Neuron (in vitro differentiated cells): ENCODE measurements at regions not wholly inside any gene's neighbourhood (a gene's known extent, or its start where the extent isn't known, plus 50 kb on each side); places are given as distances from the start of the nearest gene placed in this dataset.
"Not testable (repeated sequence)": the region's sequence is repeated elsewhere in the genome, so short reads cannot be mapped to it uniquely, and the experiment has no call there.

Source experiments
- H2AFZ ChIP-seq: one replicate; pipeline ENCODE4 v1.6.1; 2013; ENCODE audit warnings: low read depth, mild to moderate bottlenecking, inconsistent platforms, low read length, moderate library complexity
- H3K27me3 ChIP-seq: one replicate; pipeline ENCODE4 v1.6.1; 2013; ENCODE audit warnings: low read length; ENCODE audit not compliant: insufficient read depth
- H3K36me3 ChIP-seq: one replicate; pipeline ENCODE4 v1.6.1; 2013; ENCODE audit warnings: low read length; ENCODE audit not compliant: insufficient read depth
- H3K4me1 ChIP-seq: one replicate; pipeline ENCODE4 v1.6.1; 2013; ENCODE audit warnings: low read length; ENCODE audit not compliant: insufficient read depth
- H3K4me3 ChIP-seq: 2 replicates; pipeline ENCODE4 v1.5.1; 2013; ENCODE audit warnings: mild to moderate bottlenecking, low read length, moderate library complexity
- H3K9me3 ChIP-seq: one replicate; pipeline ENCODE4 v1.6.1; 2013; ENCODE audit warnings: low read length

DNA sequence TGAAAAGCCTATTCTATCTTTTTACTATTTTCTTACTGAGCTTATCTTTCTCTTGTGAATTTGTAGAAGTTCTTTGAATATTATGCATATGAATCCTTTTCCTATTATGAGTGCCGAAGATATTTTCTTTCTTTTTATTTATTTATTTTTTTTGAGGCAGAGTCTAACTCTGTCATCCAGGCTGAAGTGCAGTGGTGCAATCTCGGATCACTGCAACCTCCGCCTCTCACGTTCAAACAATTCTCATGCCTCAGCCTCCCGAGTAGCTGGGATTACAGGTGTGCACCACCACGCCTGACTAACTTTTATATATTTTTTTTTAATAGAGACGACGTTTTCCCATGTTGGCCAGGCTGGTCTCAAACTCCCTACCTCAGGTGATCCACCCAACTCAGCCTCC, 109.8 kb downstream of the RHOU start:
- Histone ChIP-seq H3K27me3 (no peaks in the 10 kb centered on the region), H3K9me3 (peaks cover 2% of the 10 kb centered on the region), H2AFZ (no peak overlapping the region), H3K4me3 (no peak overlapping the region), H3K4me1 (peaks cover 23% of the 10 kb centered on the region), H3K36me3 (no peaks in the 10 kb centered on the region)

DNA sequence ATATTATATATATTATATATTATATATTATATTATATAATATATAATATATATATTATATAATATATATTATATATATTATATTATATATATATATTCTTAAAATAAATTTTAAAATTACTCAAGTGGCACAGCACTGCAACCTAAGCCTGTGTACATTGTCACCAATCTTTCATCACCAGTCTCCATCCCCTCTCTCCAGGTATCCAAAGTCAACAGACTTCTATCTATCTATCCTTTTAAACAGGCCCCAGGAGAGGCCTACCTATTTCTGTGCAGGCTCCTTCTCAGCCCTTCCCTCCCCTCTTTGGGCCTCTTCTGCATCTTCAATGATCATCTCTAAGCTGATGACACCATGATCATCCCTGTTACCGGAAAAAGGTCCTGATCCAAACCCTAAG, 111.7 kb downstream of the RHOU start:
- Histone ChIP-seq H3K4me1 (peaks cover 23% of the 10 kb centered on the region), H3K36me3 (no peaks in the 10 kb centered on the region)

DNA sequence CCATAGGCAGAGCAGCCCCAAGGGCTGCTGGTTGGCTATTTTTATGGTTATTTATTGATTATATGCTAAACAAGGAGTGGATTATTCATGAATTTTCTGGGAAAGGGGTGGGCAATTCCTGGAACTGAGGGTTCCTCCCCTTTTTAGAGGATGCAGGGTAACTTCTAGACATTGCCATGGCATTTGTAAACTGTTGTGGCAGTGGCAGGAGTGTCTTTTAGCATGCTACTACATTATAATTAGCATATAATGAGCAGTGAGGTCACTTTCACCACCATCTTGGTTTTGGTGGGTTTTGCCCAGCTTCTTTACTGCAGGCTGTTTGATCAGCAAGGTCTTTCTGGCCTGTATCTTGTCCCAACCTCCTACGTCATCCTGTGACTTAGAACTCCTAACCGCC, 112.2 kb downstream of the RHOU start:
- H3K4me1 ChIP-seq = peaks cover 20% of the 10 kb centered on the region
- H2AFZ ChIP-seq, H3K36me3 ChIP-seq, H3K27me3 ChIP-seq, H3K4me3 ChIP-seq, H3K9me3 ChIP-seq: not testable (repeated sequence)

More for the DNA sequence above, 111.7 kb downstream of the RHOU start:
- no peaks in the 10 kb centered on the region for H3K27me3 ChIP-seq
- H3K4me3 ChIP-seq = no peak overlapping the region
- H3K9me3 ChIP-seq = peaks cover 2% of the 10 kb centered on the region
- H2AFZ ChIP-seq = no peak overlapping the region

DNA sequence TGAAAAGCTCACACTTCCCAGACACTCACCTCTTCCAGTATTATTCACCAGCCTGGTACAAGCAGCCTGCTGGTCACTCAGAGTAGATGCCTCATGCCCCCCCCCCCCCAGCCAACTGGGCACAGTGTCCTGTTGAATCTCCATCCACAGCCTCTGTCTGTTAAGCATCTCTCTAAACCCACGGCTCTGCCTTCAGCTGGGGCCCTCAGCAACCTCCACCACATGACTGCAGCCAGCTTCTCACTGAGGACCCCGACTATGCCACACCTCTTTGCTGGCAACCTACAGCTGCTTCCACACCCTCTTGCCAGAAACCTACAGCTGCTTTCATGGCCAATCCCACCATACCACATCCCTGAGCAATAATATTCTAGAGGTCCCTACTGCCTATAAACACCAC, 113.1 kb downstream of the RHOU start:
- Histone ChIP-seq H3K4me1 (peaks cover 20% of the 10 kb centered on the region), H3K27me3 (no peaks in the 10 kb centered on the region), H3K4me3 (no peak overlapping the region), H3K9me3 (no peaks in the 10 kb centered on the region), H2AFZ (no peak overlapping the region), H3K36me3 (no peaks in the 10 kb centered on the region)

DNA sequence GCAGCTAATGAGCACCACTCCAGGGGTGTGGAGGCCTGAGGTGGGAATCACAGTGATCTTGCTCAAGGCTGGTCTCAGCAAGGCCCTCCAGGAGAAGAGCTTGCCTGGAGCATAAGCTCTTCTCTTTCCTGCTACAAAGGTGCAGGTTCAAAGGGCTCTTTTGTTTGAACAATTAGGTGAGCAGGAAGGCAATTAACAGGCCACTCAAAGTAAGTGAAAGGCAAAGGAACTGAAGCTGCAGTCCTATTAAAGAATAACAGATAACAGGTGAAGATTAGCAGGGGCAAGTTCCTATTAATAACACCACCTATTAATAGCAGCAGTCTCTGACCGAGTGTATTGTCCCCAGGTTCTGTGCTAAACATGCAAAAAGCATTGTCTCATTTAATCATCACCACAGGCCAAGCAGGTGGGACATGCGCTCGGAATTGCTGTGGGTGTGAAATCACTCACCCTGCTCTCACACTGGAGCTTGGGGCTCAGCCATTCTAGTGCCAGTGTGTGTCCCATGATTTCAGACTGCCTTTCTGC, 113.8 kb downstream of the RHOU start:
- Histone ChIP-seq H2AFZ (no peak overlapping the region), H3K9me3 (no peaks in the 10 kb centered on the region), H3K36me3 (no peaks in the 10 kb centered on the region), H3K27me3 (no peaks in the 10 kb centered on the region), H3K4me1 (peaks cover 20% of the 10 kb centered on the region), H3K4me3 (no peak overlapping the region)

DNA sequence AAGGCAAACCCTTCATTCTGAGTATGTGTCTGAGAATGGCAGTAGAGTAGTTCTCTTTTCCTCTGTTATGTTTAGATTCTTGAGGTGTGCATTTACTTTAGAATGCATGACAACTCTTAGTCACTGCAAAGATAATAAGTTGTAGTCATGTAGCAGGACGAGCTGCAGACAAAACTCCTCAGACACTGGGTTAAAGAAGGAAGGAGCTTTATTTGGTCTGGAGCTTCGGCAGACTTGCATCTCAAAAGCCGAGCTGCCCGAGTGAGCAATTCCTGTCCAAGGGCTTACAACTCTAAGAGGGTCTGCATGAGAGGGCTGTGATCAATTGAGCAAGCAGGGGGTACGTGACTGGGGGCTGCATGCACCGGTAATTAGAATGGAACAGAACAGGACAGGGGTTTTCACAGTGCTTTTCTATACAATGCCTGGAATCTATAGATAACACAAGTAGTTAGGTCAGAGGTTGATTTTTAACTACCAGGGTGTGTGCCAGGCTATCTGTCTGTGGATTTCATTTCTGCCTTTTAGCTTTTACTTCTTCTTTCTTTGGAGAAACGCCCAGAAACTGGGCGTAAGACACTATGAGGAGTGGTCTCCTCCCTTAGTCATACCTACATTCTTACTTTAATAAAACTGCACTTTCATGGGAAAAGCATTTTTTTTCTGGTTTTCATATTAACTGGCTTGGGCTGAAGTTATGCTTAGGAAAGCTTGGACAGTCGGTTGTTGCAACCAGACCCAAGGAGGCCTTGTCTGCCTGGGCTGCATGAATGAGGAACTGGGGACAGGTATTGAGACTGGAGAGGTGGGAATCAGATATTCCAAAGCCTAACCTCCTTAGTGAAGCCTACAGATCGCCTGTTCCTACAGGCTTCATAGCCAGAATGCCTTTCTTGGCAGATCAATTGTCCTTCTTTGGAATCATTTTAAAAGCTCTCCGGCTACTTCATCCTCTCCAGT, 115.1 kb downstream of the RHOU start:
- no peak overlapping the region for H2AFZ ChIP-seq
- no peak overlapping the region for H3K4me3 ChIP-seq
- H3K27me3 ChIP-seq = no peaks in the 10 kb centered on the region
- H3K9me3 ChIP-seq = no peaks in the 10 kb centered on the region
- peaks cover 20% of the 10 kb centered on the region for H3K4me1 ChIP-seq
- no peaks in the 10 kb centered on the region for H3K36me3 ChIP-seq

DNA sequence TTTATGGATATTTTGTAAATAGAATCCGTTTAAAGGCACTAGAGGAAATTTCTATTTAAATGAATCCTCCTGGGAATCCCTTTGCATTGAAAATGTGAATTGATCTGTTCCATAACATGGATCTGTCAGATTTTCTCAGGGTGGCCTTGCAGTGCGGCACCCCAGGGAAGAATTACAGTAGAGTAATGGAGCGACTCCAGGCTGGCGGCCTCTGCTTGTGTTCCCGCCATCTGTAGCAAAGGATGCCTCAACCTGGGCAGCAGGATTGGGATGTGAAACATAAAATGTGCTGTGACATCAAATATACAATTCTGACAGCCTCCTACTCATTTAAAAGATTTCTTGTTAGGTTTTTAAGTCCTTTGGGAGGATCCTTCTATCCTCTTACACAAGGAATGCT, 115.9 kb downstream of the RHOU start:
- Histone ChIP-seq H3K27me3 (no peaks in the 10 kb centered on the region), H3K4me3 (no peak overlapping the region), H3K36me3 (no peaks in the 10 kb centered on the region), H3K9me3 (no peaks in the 10 kb centered on the region), H2AFZ (no peak overlapping the region), H3K4me1 (peaks cover 20% of the 10 kb centered on the region)

DNA sequence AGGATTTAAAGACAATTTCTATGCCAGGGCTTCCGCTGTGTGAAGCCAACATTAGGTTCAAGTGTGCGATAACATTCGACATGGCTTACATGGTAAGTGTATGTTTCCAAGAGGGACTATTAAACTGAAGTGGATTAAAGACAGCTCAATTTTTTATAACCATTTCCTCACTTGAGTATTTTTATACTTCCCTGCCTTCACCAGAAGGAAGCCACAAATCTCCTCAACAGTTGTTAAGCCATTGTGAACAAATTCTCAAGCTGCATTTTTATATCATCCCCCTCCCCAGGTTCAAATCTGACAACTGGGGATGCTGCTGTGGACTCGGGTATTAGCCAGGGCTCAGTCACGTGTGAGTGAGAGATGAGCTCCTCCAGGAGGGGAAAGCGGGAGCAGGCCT, 116.3 kb downstream of the RHOU start:
- no peaks in the 10 kb centered on the region for H3K9me3 ChIP-seq
- no peaks in the 10 kb centered on the region for H3K27me3 ChIP-seq
- H3K36me3 ChIP-seq = no peaks in the 10 kb centered on the region
- H3K4me3 ChIP-seq = no peak overlapping the region
- peaks cover 20% of the 10 kb centered on the region for H3K4me1 ChIP-seq
- H2AFZ ChIP-seq = no peak overlapping the region

DNA sequence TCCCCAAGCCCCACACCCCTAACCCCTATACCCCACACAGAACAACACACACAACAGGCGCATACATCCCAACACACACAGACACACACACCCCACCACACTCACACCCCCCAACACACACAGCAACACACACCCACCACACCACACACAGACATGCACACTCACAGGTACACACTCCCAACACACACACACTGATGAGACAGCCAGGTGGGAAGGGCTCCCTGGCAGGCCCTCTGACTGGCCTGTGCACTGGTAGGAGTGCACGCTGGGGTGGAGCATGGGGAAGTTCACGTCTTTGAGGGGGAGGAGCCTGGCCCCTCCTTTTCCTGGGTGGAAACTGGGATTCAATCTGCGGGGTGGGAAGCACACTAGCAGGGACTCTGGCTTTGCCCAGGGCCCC, 116.7 kb downstream of the RHOU start:
- no peak overlapping the region for H2AFZ ChIP-seq
- H3K27me3 ChIP-seq = no peaks in the 10 kb centered on the region
- H3K4me1 ChIP-seq = peaks cover 19% of the 10 kb centered on the region
- H3K9me3 ChIP-seq = no peaks in the 10 kb centered on the region
- no peaks in the 10 kb centered on the region for H3K36me3 ChIP-seq
- H3K4me3 ChIP-seq = no peak overlapping the region

DNA sequence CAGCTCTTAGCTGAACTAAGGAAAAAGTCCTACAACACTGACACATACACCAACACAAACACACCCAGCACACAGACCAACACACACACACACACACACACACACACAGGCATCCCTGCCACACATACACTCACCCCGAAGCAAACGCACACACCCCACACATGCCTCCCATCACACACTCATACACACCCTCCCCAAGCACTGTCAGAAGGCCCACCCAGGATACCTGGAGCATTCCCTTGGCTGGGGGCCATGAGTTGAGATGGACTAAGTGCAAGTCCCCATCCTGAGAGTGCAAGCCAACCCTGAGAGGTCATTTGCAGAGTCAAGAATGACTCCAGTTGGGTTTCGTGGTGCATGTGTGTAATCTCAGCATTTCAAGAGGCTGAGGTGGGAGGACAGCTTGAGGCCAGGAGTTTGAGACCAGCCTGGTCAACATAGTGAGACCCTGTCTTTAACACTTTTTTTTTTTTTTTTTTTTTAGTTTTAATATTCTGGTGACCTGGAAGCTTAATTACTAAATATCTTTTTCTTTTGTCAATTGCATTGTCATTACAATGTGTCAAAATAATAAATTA, 117.3 kb downstream of the RHOU start:
- Histone ChIP-seq H3K36me3 (no peaks in the 10 kb centered on the region), H3K9me3 (no peaks in the 10 kb centered on the region), H2AFZ (no peak overlapping the region), H3K4me3 (no peak overlapping the region), H3K4me1 (peaks cover 14% of the 10 kb centered on the region), H3K27me3 (no peaks in the 10 kb centered on the region)

DNA sequence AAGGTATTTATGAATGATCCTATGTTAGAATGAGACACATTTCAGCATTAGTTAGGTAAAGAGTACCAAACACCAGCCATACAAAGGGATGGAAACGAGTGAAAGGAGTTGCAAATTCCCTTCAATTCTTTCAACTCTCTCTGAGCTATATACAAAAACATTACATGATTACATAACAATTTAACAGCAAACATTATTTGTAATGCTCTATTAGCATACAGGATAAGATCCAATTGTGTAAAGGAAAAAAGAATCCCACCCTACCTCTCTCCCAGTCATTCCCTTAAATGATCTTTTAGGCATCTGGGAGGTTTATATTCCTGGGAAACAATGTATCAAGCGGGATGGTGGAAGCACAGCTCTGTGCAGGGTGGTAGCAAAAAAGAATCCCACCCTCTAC, 117.9 kb downstream of the RHOU start:
- Histone ChIP-seq H3K9me3 (no peaks in the 10 kb centered on the region), H2AFZ (no peak overlapping the region)

DNA sequence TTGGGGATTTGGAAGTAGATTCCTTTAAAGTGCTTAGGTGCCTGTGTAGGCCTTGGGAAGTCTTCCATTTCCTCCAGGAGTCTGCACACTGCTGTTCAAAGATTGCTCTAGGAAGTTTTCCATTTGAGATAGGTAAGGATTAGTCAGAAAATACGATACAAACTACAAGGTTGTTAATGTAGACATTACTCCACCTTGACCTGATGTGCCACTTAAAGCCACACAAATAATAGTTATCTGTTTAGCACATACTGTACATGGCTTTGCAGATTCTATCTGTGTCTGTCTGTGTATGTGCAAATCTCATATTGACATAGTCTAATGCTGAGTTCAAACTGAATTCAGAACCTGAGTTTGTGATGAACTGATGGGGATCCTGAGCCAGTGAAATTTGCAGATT, 118.4 kb downstream of the RHOU start:
- H3K4me1 ChIP-seq = peaks cover 12% of the 10 kb centered on the region
- H3K36me3 ChIP-seq = no peaks in the 10 kb centered on the region
- no peak overlapping the region for H3K4me3 ChIP-seq
- no peaks in the 10 kb centered on the region for H3K27me3 ChIP-seq
- no peak overlapping the region for H2AFZ ChIP-seq
- H3K9me3 ChIP-seq = no peaks in the 10 kb centered on the region

More for the DNA sequence above, 117.9 kb downstream of the RHOU start:
- Histone ChIP-seq H3K4me1 (peaks cover 12% of the 10 kb centered on the region), H3K4me3 (no peak overlapping the region), H3K27me3 (no peaks in the 10 kb centered on the region), H3K36me3 (no peaks in the 10 kb centered on the region)

DNA sequence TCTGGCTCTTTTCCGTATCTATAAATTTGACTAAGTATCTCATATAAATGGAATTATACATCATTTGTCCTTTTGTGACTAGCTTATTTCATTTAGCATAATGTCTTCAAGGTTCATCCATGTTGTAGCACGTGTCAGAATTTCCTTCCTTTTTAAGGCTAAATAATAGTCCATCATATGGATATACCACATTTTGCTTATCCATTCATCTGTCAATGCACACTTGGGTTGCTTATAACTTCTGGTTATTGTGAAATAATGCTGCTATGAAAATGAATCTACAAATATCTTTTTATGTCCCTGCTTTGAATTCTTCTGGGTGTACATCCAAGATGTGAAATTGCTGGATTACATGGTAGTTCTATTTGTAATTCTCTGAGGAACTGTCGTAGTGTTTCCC, 119.6 kb downstream of the RHOU start:
- Histone ChIP-seq H2AFZ (no peak overlapping the region), H3K4me3 (no peak overlapping the region), H3K36me3 (no peaks in the 10 kb centered on the region), H3K9me3 (no peaks in the 10 kb centered on the region), H3K27me3 (no peaks in the 10 kb centered on the region), H3K4me1 (peaks cover 3% of the 10 kb centered on the region)
